ENCODE measurements at regions not wholly inside any gene's neighbourhood (a gene's known extent, or its start where the extent isn't known, plus 50 kb on each side); places are given as distances from the start of the nearest gene placed in this dataset.

- POLR2A ChIA-PET, result no interaction called here
- Mint-ChIP-seq H3K36me3 (ENCODE audit: insufficient read depth, unreplicated experiment) (peaks cover 19% of the 10 kb centered on the region), H3K4me1 (ENCODE audit: low read depth, unreplicated experiment) (no peaks in the 10 kb centered on the region), H3K27me3 (ENCODE audit: insufficient read depth, unreplicated experiment) (no peaks in the 10 kb centered on the region), H3K27ac (ENCODE audit: unreplicated experiment) (no peak overlapping the region), H3K9me3 (ENCODE audit: unreplicated experiment) (no peaks in the 10 kb centered on the region), H3K4me3 (ENCODE audit: unreplicated experiment) (no peak overlapping the region)
- no peaks in the 10 kb centered on the region for H3K27me3 ChIP-seq (replicated peaks; ENCODE audit: control insufficient read depth, insufficient read depth, low read length)
- H3K36me3 ChIP-seq (ENCODE audit: control insufficient read depth, insufficient read depth, low read length), result no peaks in the 10 kb centered on the region
- H3K9me3 ChIP-seq, result no peaks in the 10 kb centered on the region
- intact Hi-C loops (cut with micrococcal nuclease; ENCODE audit: unreplicated experiment), result no loop called here
- no peaks in the 10 kb centered on the region for H3K4me1 ChIP-seq
- CTCF ChIA-PET, result no interaction called here
- TF ChIP-seq, protein P1, sequence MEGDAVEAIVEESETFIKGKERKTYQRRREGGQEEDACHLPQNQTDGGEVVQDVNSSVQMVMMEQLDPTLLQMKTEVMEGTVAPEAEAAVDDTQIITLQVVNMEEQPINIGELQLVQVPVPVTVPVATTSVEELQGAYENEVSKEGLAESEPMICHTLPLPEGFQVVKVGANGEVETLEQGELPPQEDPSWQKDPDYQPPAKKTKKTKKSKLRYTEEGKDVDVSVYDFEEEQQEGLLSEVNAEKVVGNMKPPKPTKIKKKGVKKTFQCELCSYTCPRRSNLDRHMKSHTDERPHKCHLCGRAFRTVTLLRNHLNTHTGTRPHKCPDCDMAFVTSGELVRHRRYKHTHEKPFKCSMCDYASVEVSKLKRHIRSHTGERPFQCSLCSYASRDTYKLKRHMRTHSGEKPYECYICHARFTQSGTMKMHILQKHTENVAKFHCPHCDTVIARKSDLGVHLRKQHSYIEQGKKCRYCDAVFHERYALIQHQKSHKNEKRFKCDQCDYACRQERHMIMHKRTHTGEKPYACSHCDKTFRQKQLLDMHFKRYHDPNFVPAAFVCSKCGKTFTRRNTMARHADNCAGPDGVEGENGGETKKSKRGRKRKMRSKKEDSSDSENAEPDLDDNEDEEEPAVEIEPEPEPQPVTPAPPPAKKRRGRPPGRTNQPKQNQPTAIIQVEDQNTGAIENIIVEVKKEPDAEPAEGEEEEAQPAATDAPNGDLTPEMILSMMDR (IDR thresholded peaks at IDR 0.05; ENCODE audit: insufficient read depth in 1 of 2, low read depth in 1 of 2, low read length in 1 of 2, severe bottlenecking in 1 of 2, unreplicated experiment in 1 of 2), result no peak
- BruUV-seq (replicated peaks), result no TSS peak
- DNase-seq, result no peak
- no peak overlapping the region for H3K4me3 ChIP-seq (ENCODE audit: low read depth, low read length)
These were observed 194.4 kb downstream of the CTTN start for GRCh38 chr11:70592641-70593165.

- H3K4me1 Mint-ChIP-seq (ENCODE audit: low read depth, unreplicated experiment), result no peaks in the 10 kb centered on the region
- POLR2A ChIA-PET, result no interaction called here
- no peaks in the 10 kb centered on the region for H3K27me3 Mint-ChIP-seq (ENCODE audit: insufficient read depth, unreplicated experiment)
- H3K4me3 Mint-ChIP-seq (ENCODE audit: unreplicated experiment), result no peak overlapping the region
- H3K36me3 Mint-ChIP-seq (ENCODE audit: insufficient read depth, unreplicated experiment), result peaks cover 19% of the 10 kb centered on the region
- no peak for DNase-seq
- no peaks in the 10 kb centered on the region for H3K9me3 ChIP-seq
- BruUV-seq (replicated peaks), result no TSS peak
- TF ChIP-seq, protein P1 (IDR thresholded peaks at IDR 0.05; ENCODE audit: insufficient read depth in 1 of 2, low read depth in 1 of 2, low read length in 1 of 2, severe bottlenecking in 1 of 2, unreplicated experiment in 1 of 2), result no peak
- no peak overlapping the region for H3K27ac Mint-ChIP-seq (ENCODE audit: unreplicated experiment)
- H3K4me1 ChIP-seq, result no peaks in the 10 kb centered on the region
- intact Hi-C loops (cut with micrococcal nuclease; ENCODE audit: unreplicated experiment), result no loop called here
- no peaks in the 10 kb centered on the region for H3K36me3 ChIP-seq (ENCODE audit: control insufficient read depth, insufficient read depth, low read length)
- H3K27me3 ChIP-seq (replicated peaks; ENCODE audit: control insufficient read depth, insufficient read depth, low read length), result no peaks in the 10 kb centered on the region
- H3K4me3 ChIP-seq (ENCODE audit: low read depth, low read length), result no peak overlapping the region
- CTCF ChIA-PET, result no interaction called here
- H3K9me3 Mint-ChIP-seq (ENCODE audit: unreplicated experiment), result no peaks in the 10 kb centered on the region
These were observed 195.2 kb downstream of the CTTN start for GRCh38 chr11:70593446-70593983.

GRCh38 chr11:70594031-70594430, 195.7 kb downstream of the CTTN start:
- no peaks in the 10 kb centered on the region for H3K27me3 ChIP-seq (replicated peaks; ENCODE audit: control insufficient read depth, insufficient read depth, low read length)
- H3K4me3 ChIP-seq (ENCODE audit: low read depth, low read length), result no peak overlapping the region
- ChIA-PET POLR2A (no interaction called here), CTCF (no interaction called here)
- intact Hi-C loops (cut with micrococcal nuclease; ENCODE audit: unreplicated experiment), result no loop called here
- Mint-ChIP-seq H3K9me3 (ENCODE audit: unreplicated experiment) (no peaks in the 10 kb centered on the region), H3K4me3 (ENCODE audit: unreplicated experiment) (no peak overlapping the region), H3K27me3 (ENCODE audit: insufficient read depth, unreplicated experiment) (no peaks in the 10 kb centered on the region), H3K27ac (ENCODE audit: unreplicated experiment) (no peak overlapping the region), H3K4me1 (ENCODE audit: low read depth, unreplicated experiment) (no peaks in the 10 kb centered on the region), H3K36me3 (ENCODE audit: insufficient read depth, unreplicated experiment) (peaks cover 19% of the 10 kb centered on the region)
- DNase-seq, result no peak
- no peaks in the 10 kb centered on the region for H3K4me1 ChIP-seq
- no peaks in the 10 kb centered on the region for H3K9me3 ChIP-seq
- BruUV-seq (replicated peaks), result no TSS peak
- no peaks in the 10 kb centered on the region for H3K36me3 ChIP-seq (ENCODE audit: control insufficient read depth, insufficient read depth, low read length)
- TF ChIP-seq, protein P1 (IDR thresholded peaks at IDR 0.05; ENCODE audit: insufficient read depth in 1 of 2, low read depth in 1 of 2, low read length in 1 of 2, severe bottlenecking in 1 of 2, unreplicated experiment in 1 of 2), result no peak

All from Caco-2 (cell line).